HEK293 (cell line): ENCODE measurements at regions not wholly inside any gene's neighbourhood (a gene's known extent, or its start where the extent isn't known, plus 50 kb on each side); places are given as distances from the start of the nearest gene placed in this dataset.
"Not testable (repeated sequence)": the region's sequence is repeated elsewhere in the genome, so short reads cannot be mapped to it uniquely, and the experiment has no call there.

Experiments used
- CTCF ChIP-seq: fragments of 450-650 bp; formaldehyde crosslinking; IDR thresholded peaks from 2 replicates; pipeline ENCODE4 v1.5.1; 2016; ENCODE audit warnings: missing biosample characterization, missing genetic modification characterization
- ZNF169 ChIP-seq: fragments of 450-650 bp; formaldehyde crosslinking; IDR thresholded peaks from 2 replicates; pipeline ENCODE4 v1.5.1; 2016; ENCODE audit warnings: missing biosample characterization, missing genetic modification characterization
- ZNF335 ChIP-seq: fragments of 450-650 bp; formaldehyde crosslinking; conservative IDR thresholded peaks from 2 replicates; pipeline ENCODE4 v1.5.1; 2016; ENCODE audit warnings: missing biosample characterization, missing genetic modification characterization
- ZNF560 ChIP-seq: fragments of 450-650 bp; formaldehyde crosslinking; IDR thresholded peaks from 2 replicates; pipeline ENCODE4 v1.5.1; 2017; ENCODE audit warnings: missing biosample characterization, missing genetic modification characterization, borderline replicate concordance
- TF ChIP-seq, protein P1 (sequence below): fragments of 450-650 bp; formaldehyde crosslinking; optimal IDR thresholded peaks from 2 replicates; pipeline ENCODE3; 2016; ENCODE audit warnings: missing biosample characterization, mild to moderate bottlenecking, missing genetic modification characterization

DNA sequence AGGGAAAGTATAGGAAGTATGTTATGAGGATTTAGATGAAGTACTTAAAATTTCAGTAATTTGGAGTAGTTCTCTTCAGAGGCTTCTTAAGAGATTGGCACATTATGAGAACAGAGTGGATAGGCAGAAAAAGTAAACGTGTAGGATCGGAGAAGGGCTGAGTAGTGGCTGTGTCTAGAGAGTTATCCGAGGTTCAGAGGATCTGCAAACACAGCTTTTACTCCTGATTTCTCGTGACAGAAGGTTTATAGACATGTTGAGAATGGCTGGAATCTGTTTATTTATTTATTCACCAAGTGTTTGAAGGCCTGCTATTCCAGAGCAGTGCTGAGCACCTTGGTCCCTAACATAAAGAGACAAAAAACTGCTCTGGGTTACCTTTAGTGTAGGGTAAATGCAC lies 51.4 kb upstream of the NIPA1 start:
- not testable (repeated sequence) for TF ChIP-seq CTCF; ZNF560 (tag by site-specific recombination); ZNF169; ZNF335 (tag by site-specific recombination)
- TF ChIP-seq, protein P1, sequence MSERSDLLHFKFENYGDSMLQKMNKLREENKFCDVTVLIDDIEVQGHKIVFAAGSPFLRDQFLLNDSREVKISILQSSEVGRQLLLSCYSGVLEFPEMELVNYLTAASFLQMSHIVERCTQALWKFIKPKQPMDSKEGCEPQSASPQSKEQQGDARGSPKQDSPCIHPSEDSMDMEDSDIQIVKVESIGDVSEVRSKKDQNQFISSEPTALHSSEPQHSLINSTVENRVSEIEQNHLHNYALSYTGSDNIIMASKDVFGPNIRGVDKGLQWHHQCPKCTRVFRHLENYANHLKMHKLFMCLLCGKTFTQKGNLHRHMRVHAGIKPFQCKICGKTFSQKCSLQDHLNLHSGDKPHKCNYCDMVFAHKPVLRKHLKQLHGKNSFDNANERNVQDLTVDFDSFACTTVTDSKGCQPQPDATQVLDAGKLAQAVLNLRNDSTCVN: not testable (repeated sequence)
